ENCODE measurements at regions not wholly inside any gene's neighbourhood (a gene's known extent, or its start where the extent isn't known, plus 50 kb on each side); places are given as distances from the start of the nearest gene placed in this dataset.

GRCh38 chr14:83744891-83745290 lies 1785.1 kb upstream of the FLRT2 start:
- TF ChIP-seq CTCF (IDR thresholded peaks at IDR 0.05), result no peak
- no peak for TF ChIP-seq POLR2A (IDR thresholded peaks at IDR 0.05)
- no peak for TF ChIP-seq POLR2AphosphoS5 (IDR thresholded peaks at IDR 0.05)

Data from transverse colon (tissue), 4 donors.